H1 (cell line): ENCODE measurements at regions not wholly inside any gene's neighbourhood (a gene's known extent, or its start where the extent isn't known, plus 50 kb on each side); places are given as distances from the start of the nearest gene placed in this dataset.

ENCODE experiments used
- CTCF ChIA-PET: fragments of 300-600 bp; sonication (Branson Sonifier 250); formaldehyde crosslinking; loops from one replicate; lab custom pipeline; 2021; ENCODE audit not compliant: partially characterized antibody; lab: Charles Lee
- POLR2A ChIA-PET: fragments of 300-600 bp; sonication (Branson Sonifier 250); formaldehyde crosslinking; loops from one replicate; lab custom pipeline; 2021; ENCODE audit warnings: inconsistent platforms; ENCODE audit not compliant: partially characterized antibody; lab: Charles Lee
- DNase-seq, 2 experiments: peaks; one replicate each; pipeline versions ENCODE4 v3.0.0 to v3.0.0-alpha.2; 2010 to 2022; ENCODE audit warnings: low spot score in 2 of 2, low read depth in 1 of 2, mixed read lengths in 1 of 2
- FAIRE-seq: peaks from 2 replicates; lab custom pipeline; 2011; peaks lifted over from hg19 to GRCh38; lab: Jason Lieb, UNC
- H2AFZ ChIP-seq: 2 replicates; pipeline ENCODE4 v1.8.1; 2012; ENCODE audit warnings: low read length, inconsistent platforms
- H2AK5ac ChIP-seq: 2 replicates; pipeline ENCODE4 v1.6.1; 2013; ENCODE audit warnings: low read depth, low read length
- H2BK120ac ChIP-seq: replicated peaks from 2 replicates; pipeline ENCODE3; 2013; ENCODE audit warnings: low read depth, low read length, inconsistent platforms
- H2BK12ac ChIP-seq: 2 replicates; pipeline ENCODE4 v1.6.1; 2013; ENCODE audit warnings: low read depth, low read length
- H2BK15ac ChIP-seq: 2 replicates; pipeline ENCODE4 v1.6.1; 2013; ENCODE audit warnings: low read length
- H2BK20ac ChIP-seq: 2 replicates; pipeline ENCODE4 v1.6.1; 2013; ENCODE audit warnings: low read length
- H2BK5ac ChIP-seq: 2 replicates; pipeline ENCODE4 v1.6.1; 2013; ENCODE audit warnings: low read depth, low read length
- H3K14ac ChIP-seq: 2 replicates; pipeline ENCODE4 v1.6.1; 2013; ENCODE audit warnings: inconsistent platforms; ENCODE audit not compliant: insufficient read length
- H3K18ac ChIP-seq: 2 replicates; pipeline ENCODE4 v1.6.1; 2013; ENCODE audit warnings: low read length; ENCODE audit errors: extremely low read depth
- H3K23ac ChIP-seq: 2 replicates; pipeline ENCODE4 v1.6.1; 2013; ENCODE audit warnings: inconsistent platforms; ENCODE audit not compliant: insufficient read length
- H3K23me2 ChIP-seq: 2 replicates; pipeline ENCODE4 v1.6.1; 2013; ENCODE audit warnings: low read depth, low read length
- H3K27ac ChIP-seq: 2 replicates; pipeline ENCODE4 v1.6.1; 2011; ENCODE audit warnings: low read depth, low read length, inconsistent platforms
- H3K27me3 ChIP-seq, 4 experiments: replicated peaks in 1 of 4; 1 replicate in 1 of 4; 2 replicates in 3 of 4; pipeline versions ENCODE4 v1.6.1 to v1.8.1; 2011 to 2013; ENCODE audit warnings: low read length in 3 of 4, mild to moderate bottlenecking in 3 of 4, inconsistent platforms in 2 of 4, mixed read lengths in 2 of 4, moderate library complexity in 1 of 4; ENCODE audit not compliant: control insufficient read depth in 3 of 4, insufficient read depth in 3 of 4; ENCODE audit errors: extremely low read depth in 1 of 4
- H3K36me3 ChIP-seq, 4 experiments: 2 replicates each; pipeline versions ENCODE4 v1.6.1 to v1.8.1; 2011 to 2013; ENCODE audit warnings: mild to moderate bottlenecking in 4 of 4, low read length in 3 of 4, moderate library complexity in 2 of 4, control low read depth in 1 of 4, inconsistent platforms in 1 of 4; ENCODE audit not compliant: insufficient read depth in 4 of 4, control insufficient read depth in 2 of 4
- H3K4ac ChIP-seq: replicated peaks from 2 replicates; pipeline ENCODE3; 2013; ENCODE audit warnings: low read length, low read depth, mixed read lengths, inconsistent platforms; ENCODE audit not compliant: insufficient read length
- H3K4me1 ChIP-seq, 4 experiments: replicated peaks in 1 of 4; 1 replicate in 1 of 4; 2 replicates in 3 of 4; pipeline versions ENCODE4 v1.6.1 to v1.8.1; 2011 to 2013; ENCODE audit warnings: low read length in 3 of 4, inconsistent platforms in 2 of 4, mixed read lengths in 1 of 4; ENCODE audit not compliant: insufficient read depth in 4 of 4, control insufficient read depth in 3 of 4
- H3K4me2 ChIP-seq, 2 experiments: 2 replicates each; pipeline versions ENCODE4 v1.6.1 to v1.8.1; 2011 to 2013; ENCODE audit warnings: low read depth in 2 of 2, low read length in 2 of 2, control low read depth in 1 of 2, inconsistent platforms in 1 of 2, mild to moderate bottlenecking in 1 of 2; ENCODE audit not compliant: insufficient read depth in 1 of 2
- H3K4me3 ChIP-seq, 4 experiments: fragments of 200-600, 300-600 bp in 1 of 4; sonication (generic), shearing (Covaris generic), sonication (Bioruptor Twin) in 1 of 4; 2 replicates each; pipeline versions ENCODE4 v1.5.1 to v1.8.1; 2011 to 2016; ENCODE audit warnings: low read length in 4 of 4, low read depth in 3 of 4, control low read depth in 2 of 4, inconsistent platforms in 2 of 4, mild to moderate bottlenecking in 2 of 4, mixed read lengths in 1 of 4, moderate library complexity in 1 of 4; ENCODE audit not compliant: insufficient read depth in 2 of 4; ENCODE audit errors: extremely low read depth in 1 of 4
- H3K56ac ChIP-seq: replicated peaks from 2 replicates; pipeline ENCODE3; 2013; ENCODE audit warnings: low read depth, mild to moderate bottlenecking, mixed read lengths, low read length, inconsistent platforms; ENCODE audit not compliant: insufficient read length
- H3K79me1 ChIP-seq: 2 replicates; pipeline ENCODE4 v1.6.1; 2013; ENCODE audit warnings: low read depth, low read length, control low read depth
- H3K79me2 ChIP-seq, 2 experiments: 2 replicates each; pipeline versions ENCODE4 v1.6.1 to v1.8.1; 2012 to 2013; ENCODE audit warnings: low read length in 2 of 2, mild to moderate bottlenecking in 2 of 2, inconsistent platforms in 1 of 2; ENCODE audit not compliant: insufficient read depth in 2 of 2, control insufficient read depth in 1 of 2
- H3K9ac ChIP-seq, 4 experiments: replicated peaks in 1 of 4; 1 replicate in 1 of 4; 2 replicates in 3 of 4; pipeline versions ENCODE4 v1.6.1 to v1.8.1; 2011 to 2013; ENCODE audit warnings: low read depth in 3 of 4, low read length in 3 of 4, control low read depth in 2 of 4, mild to moderate bottlenecking in 2 of 4, moderate library complexity in 2 of 4, inconsistent platforms in 1 of 4; ENCODE audit errors: extremely low read depth in 1 of 4
- H3K9me3 ChIP-seq, 2 experiments: 2 replicates each; pipeline versions ENCODE4 v1.6.1 to v1.8.1; 2012 to 2013; ENCODE audit warnings: mild to moderate bottlenecking in 2 of 2, moderate library complexity in 2 of 2, control low read depth in 1 of 2, inconsistent platforms in 1 of 2, low read depth in 1 of 2, low read length in 1 of 2, mixed read lengths in 1 of 2; ENCODE audit not compliant: insufficient read depth in 2 of 2
- H4K20me1 ChIP-seq, 2 experiments: replicated peaks in 1 of 2; 2 replicates each; pipeline versions ENCODE3 to v1.8.1; 2011 to 2013; ENCODE audit warnings: inconsistent platforms in 2 of 2, low read length in 2 of 2, mild to moderate bottlenecking in 1 of 2; ENCODE audit not compliant: insufficient read depth in 2 of 2, control insufficient read depth in 1 of 2
- H4K5ac ChIP-seq: 2 replicates; pipeline ENCODE4 v1.6.1; 2013; ENCODE audit warnings: low read length, low read depth, mixed read lengths, inconsistent platforms; ENCODE audit not compliant: insufficient read length
- H4K8ac ChIP-seq: 2 replicates; pipeline ENCODE4 v1.8.0; 2013; ENCODE audit warnings: mild to moderate bottlenecking, moderate library complexity, low read length, inconsistent platforms; ENCODE audit not compliant: insufficient read depth; ENCODE audit errors: extremely low read depth
- H4K91ac ChIP-seq: replicated peaks from 2 replicates; pipeline ENCODE3; 2013; ENCODE audit warnings: low read length, mixed read lengths, inconsistent platforms; ENCODE audit not compliant: insufficient read length
- ATF3 ChIP-seq: IDR thresholded peaks from 2 replicates; pipeline ENCODE4 v1.6.1; 2011; ENCODE audit warnings: low read depth, mild to moderate bottlenecking, low read length; ENCODE audit not compliant: insufficient read depth
- CHD1 ChIP-seq: IDR thresholded peaks from 2 replicates; pipeline ENCODE4 v1.6.1; 2012; ENCODE audit warnings: low read depth, low read length, improper control_type of control experiment
- CTCF ChIP-seq, 3 experiments: IDR thresholded peaks; 1 replicate in 2 of 3; 2 replicates in 1 of 3; pipeline versions ENCODE4 v1.5.1 to v1.6.1; 2011; ENCODE audit warnings: low read length in 3 of 3, mild to moderate bottlenecking in 3 of 3, inconsistent platforms in 2 of 3, low read depth in 1 of 3, moderate library complexity in 1 of 3; ENCODE audit not compliant: insufficient read depth in 1 of 3; ENCODE audit errors: control extremely low read depth in 1 of 3
- FOSL1 ChIP-seq: IDR thresholded peaks from 2 replicates; pipeline ENCODE4 v1.6.1; 2011; ENCODE audit warnings: mild to moderate bottlenecking, low read depth, low read length, moderate library complexity; ENCODE audit not compliant: insufficient read depth
- HDAC6 ChIP-seq: IDR thresholded peaks from one replicate; pipeline ENCODE4 v1.7.1; 2012; ENCODE audit warnings: low read depth, mild to moderate bottlenecking, inconsistent platforms, low read length, moderate library complexity
- KDM1A ChIP-seq: fragments of 200-600, 300-600 bp; sonication (generic); IDR thresholded peaks from 2 replicates; pipeline ENCODE4 v1.7.1; 2016; ENCODE audit warnings: mild to moderate bottlenecking, low read length, borderline replicate concordance
- KDM5A ChIP-seq: fragments of 200-600 bp; IDR thresholded peaks from 2 replicates; pipeline ENCODE4 v1.7.1; 2012; ENCODE audit warnings: mild to moderate bottlenecking, low read length, inconsistent platforms, mixed read lengths
- NANOG ChIP-seq: IDR thresholded peaks from 2 replicates; pipeline ENCODE4 v1.6.1; 2011; ENCODE audit warnings: low read length, low read depth, mild to moderate bottlenecking, inconsistent platforms; ENCODE audit not compliant: insufficient read depth, poor library complexity, severe bottlenecking
- RXRA ChIP-seq: IDR thresholded peaks from 2 replicates; pipeline ENCODE4 v1.6.1; 2011; ENCODE audit warnings: low read depth, mild to moderate bottlenecking, low read length, moderate library complexity; ENCODE audit not compliant: insufficient read depth
- SIX5 ChIP-seq: IDR thresholded peaks from 2 replicates; pipeline ENCODE4 v1.6.1; 2011; ENCODE audit warnings: mild to moderate bottlenecking, low read depth, low read length
- SP1 ChIP-seq: IDR thresholded peaks from 2 replicates; pipeline ENCODE4 v1.6.1; 2011; ENCODE audit warnings: low read depth, low read length
- TBP ChIP-seq: IDR thresholded peaks from 2 replicates; pipeline ENCODE4 v1.6.1; 2011; ENCODE audit warnings: low read depth, low read length, improper control_type of control experiment
- WGBS, 2 experiments: shearing (Covaris generic) in 1 of 2; methylation state at CpG; one replicate each; pipeline versions ENCODE4 v1.1.6 to v1.1.7; 2013 to 2015; ENCODE audit warnings: low lambda C conversion rate in 2 of 2, mixed read lengths in 2 of 2, inconsistent platforms in 1 of 2, low coverage in 1 of 2, missing lambda C conversion rate in 1 of 2; ENCODE audit not compliant: insufficient replicate concordance in 2 of 2, insufficient coverage in 1 of 2, insufficient read length in 1 of 2; ENCODE audit errors: extremely low coverage in 1 of 2, missing lambda C conversion rate in 1 of 2; 5-methylcytosine and 5-hydroxymethylcytosine counted together

- H4K5ac ChIP-seq, result no peak overlapping the region
- H3K14ac ChIP-seq, result no peak overlapping the region
- H3K4me3 ChIP-seq, result no peak overlapping the region
- no peak overlapping the region for H2BK20ac ChIP-seq
- H2BK12ac ChIP-seq, result no peak overlapping the region
- no peak overlapping the region for H2AFZ ChIP-seq
- H3K4me2 ChIP-seq, result no peak overlapping the region
- ChIA-PET CTCF (no interaction called here), POLR2A (no interaction called here)
- H4K20me1 ChIP-seq, result no peaks in the 10 kb centered on the region
- no peak overlapping the region for H2AK5ac ChIP-seq
- no peaks in the 10 kb centered on the region for H3K27me3 ChIP-seq
- H3K36me3 ChIP-seq, result no peaks in the 10 kb centered on the region
- H3K23me2 ChIP-seq, result no peaks in the 10 kb centered on the region
- no peak for DNase-seq
- H3K79me2 ChIP-seq, result no peaks in the 10 kb centered on the region
- no peak overlapping the region for H3K27ac ChIP-seq
- H3K79me1 ChIP-seq, result no peaks in the 10 kb centered on the region
- H3K9me3 ChIP-seq, result no peaks in the 10 kb centered on the region
- H3K18ac ChIP-seq, result no peak overlapping the region
- no peak for FAIRE-seq
- H3K4me1 ChIP-seq, result no peaks in the 10 kb centered on the region
- H3K4ac ChIP-seq, result no peak overlapping the region
- no peak overlapping the region for H2BK5ac ChIP-seq
- 89% methylated on average over 2 of the region's 2 CpGs; no CpG with 5 or more reads in 1 of the 2 experiments for WGBS, 2 experiments
- H3K9ac ChIP-seq, result no peak overlapping the region
- H2BK120ac ChIP-seq, result no peak overlapping the region
- H2BK15ac ChIP-seq, result no peak overlapping the region
- no peak overlapping the region for H3K23ac ChIP-seq
- no peak overlapping the region for H3K56ac ChIP-seq
- no peak overlapping the region for H4K8ac ChIP-seq
- H4K91ac ChIP-seq, result no peak overlapping the region
- TF ChIP-seq KDM5A (no peak), CHD1 (no peak), TBP (no peak), FOSL1 (no peak), HDAC6 (no peak), CTCF (IDR thresholded peaks at IDR 0.05; ENCODE audit: control extremely low read depth in 1 of 3, insufficient read depth in 1 of 3, low read depth in 1 of 3, low read length in 3 of 3) (no peak), RXRA (no peak), NANOG (no peak), SIX5 (no peak), SP1 (no peak), ATF3 (no peak), KDM1A (no peak)
These were observed 191.5 kb upstream of the SHISA6 start for GRCh38 chr17:11049539-11049938.
